BE2C (cell line): ENCODE measurements at regions not wholly inside any gene's neighbourhood (a gene's known extent, or its start where the extent isn't known, plus 50 kb on each side); places are given as distances from the start of the nearest gene placed in this dataset.

Experiments
- DNase-seq: peaks from one replicate; pipeline ENCODE4 v3.0.0-alpha.2; 2020
- H3K27me3 ChIP-seq: fragments of 250-450 bp; sonication (Bioruptor Pico); 2 replicates; pipeline ENCODE4 v1.5.1; 2020; ENCODE audit warnings: mild to moderate bottlenecking
- H3K36me3 ChIP-seq: fragments of 250-450 bp; sonication (Bioruptor Pico); 2 replicates; pipeline ENCODE4 v1.5.1; 2020; ENCODE audit warnings: mild to moderate bottlenecking
- H3K4me1 ChIP-seq: fragments of 250-450 bp; sonication (Bioruptor Pico); 2 replicates; pipeline ENCODE4 v1.5.1; 2020
- H3K4me3 ChIP-seq: 2 replicates; pipeline ENCODE4 v1.5.1; 2011; ENCODE audit warnings: low read depth, low read length
- H3K9me3 ChIP-seq: fragments of 250-450 bp; sonication (Bioruptor Pico); 2 replicates; pipeline ENCODE4 v1.5.1; 2020
- TF ChIP-seq, protein P1 (sequence below): IDR thresholded peaks from 2 replicates; pipeline ENCODE4 v1.5.1; 2012; ENCODE audit warnings: mild to moderate bottlenecking, low read depth, low read length

DNA sequence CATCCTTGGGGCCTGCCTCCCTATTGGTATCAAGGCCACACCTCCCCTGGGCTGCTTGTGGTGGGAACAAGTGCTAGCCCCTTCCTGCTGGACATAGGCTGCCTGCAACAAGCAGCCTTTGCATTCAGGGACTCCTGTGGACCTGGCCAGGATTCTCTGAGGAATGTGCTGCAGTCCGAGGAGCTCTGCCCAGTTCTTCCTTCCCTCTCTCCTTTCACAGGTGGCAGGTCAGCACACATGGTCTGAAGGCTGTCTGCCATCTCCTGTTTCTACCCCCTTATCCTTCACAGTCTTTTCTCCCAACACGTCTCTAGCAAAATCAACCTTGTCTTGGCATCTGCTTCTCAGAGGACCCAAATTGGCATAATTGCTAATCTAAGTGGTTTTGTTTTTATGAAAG is 97.0 kb upstream of the LIPC start:
- TF ChIP-seq, protein P1, sequence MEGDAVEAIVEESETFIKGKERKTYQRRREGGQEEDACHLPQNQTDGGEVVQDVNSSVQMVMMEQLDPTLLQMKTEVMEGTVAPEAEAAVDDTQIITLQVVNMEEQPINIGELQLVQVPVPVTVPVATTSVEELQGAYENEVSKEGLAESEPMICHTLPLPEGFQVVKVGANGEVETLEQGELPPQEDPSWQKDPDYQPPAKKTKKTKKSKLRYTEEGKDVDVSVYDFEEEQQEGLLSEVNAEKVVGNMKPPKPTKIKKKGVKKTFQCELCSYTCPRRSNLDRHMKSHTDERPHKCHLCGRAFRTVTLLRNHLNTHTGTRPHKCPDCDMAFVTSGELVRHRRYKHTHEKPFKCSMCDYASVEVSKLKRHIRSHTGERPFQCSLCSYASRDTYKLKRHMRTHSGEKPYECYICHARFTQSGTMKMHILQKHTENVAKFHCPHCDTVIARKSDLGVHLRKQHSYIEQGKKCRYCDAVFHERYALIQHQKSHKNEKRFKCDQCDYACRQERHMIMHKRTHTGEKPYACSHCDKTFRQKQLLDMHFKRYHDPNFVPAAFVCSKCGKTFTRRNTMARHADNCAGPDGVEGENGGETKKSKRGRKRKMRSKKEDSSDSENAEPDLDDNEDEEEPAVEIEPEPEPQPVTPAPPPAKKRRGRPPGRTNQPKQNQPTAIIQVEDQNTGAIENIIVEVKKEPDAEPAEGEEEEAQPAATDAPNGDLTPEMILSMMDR = no peak
- H3K4me3 ChIP-seq = no peak overlapping the region
- H3K36me3 ChIP-seq = no peaks in the 10 kb centered on the region
- no peak for DNase-seq
- H3K9me3 ChIP-seq = no peaks in the 10 kb centered on the region
- peaks cover 16% of the 10 kb centered on the region for H3K4me1 ChIP-seq
- no peaks in the 10 kb centered on the region for H3K27me3 ChIP-seq

DNA sequence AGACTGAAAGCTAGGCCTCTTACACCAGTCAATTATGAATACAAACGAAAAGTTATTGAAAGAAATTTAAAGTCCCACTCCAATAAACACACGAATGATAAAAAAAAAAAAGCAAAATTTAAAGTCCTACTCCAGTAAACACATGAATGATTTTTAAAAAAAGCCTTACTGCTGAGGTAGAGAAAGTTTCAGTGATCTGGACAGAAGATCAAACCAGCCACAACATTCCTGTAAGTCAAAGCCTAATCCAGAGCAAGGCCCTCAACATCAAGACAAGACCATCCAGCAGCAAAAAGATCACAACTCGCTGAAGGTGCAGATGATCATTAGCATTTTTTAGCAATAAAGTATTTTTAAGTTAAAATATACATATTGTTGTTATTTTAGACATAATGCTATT is 95.6 kb upstream of the LIPC start:
- no peaks in the 10 kb centered on the region for H3K9me3 ChIP-seq
- no peaks in the 10 kb centered on the region for H3K27me3 ChIP-seq
- TF ChIP-seq, protein P1 = no peak
- H3K4me1 ChIP-seq = peaks cover 13% of the 10 kb centered on the region
- H3K36me3 ChIP-seq = no peaks in the 10 kb centered on the region
- DNase-seq = no peak
- no peak overlapping the region for H3K4me3 ChIP-seq

DNA sequence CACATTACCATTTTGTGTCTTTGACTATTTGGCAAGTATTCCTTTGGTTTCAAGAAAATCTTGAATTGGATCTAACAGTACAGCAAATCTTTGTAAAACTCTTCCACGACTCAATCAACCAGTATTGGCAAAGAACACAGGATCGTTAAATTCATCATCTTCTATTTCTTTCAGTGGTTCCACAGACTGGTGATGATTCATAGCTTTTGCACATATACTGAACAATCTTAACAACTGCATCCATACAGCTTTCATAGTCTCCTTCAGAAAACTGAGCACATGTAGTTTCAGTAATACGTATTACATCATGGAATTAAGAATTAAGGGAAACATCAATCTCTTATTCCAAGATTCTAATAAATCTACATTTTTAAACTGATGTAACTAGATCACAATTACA is 91.6 kb upstream of the LIPC start:
- TF ChIP-seq, protein P1 = no peak
- Histone ChIP-seq H3K4me3 (no peak overlapping the region), H3K9me3 (no peaks in the 10 kb centered on the region), H3K4me1 (no peaks in the 10 kb centered on the region), H3K36me3 (no peaks in the 10 kb centered on the region), H3K27me3 (no peaks in the 10 kb centered on the region)
- no peak for DNase-seq

DNA sequence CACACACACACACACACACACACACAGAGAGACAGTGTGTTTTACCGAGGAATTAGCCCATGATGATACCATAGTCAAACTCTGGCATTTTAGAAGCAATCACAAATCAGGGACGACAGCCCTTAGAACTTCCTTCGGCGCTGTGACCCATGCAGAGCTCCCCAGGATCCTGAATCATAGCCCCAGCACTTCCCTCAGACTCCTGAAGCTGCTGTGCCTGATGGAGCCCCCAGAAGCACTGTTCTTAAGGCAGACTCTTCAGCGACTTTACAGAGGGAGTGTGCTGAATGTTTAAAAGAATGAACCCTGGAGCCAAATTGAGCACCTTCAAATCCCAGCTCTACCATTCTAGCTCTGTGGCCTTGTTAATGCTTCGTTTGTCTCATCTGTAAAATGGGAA is 89.3 kb upstream of the LIPC start:
- DNase-seq = no peak
- Histone ChIP-seq H3K36me3 (no peaks in the 10 kb centered on the region), H3K4me1 (no peaks in the 10 kb centered on the region), H3K4me3 (no peak overlapping the region), H3K9me3 (no peaks in the 10 kb centered on the region), H3K27me3 (no peaks in the 10 kb centered on the region)
- TF ChIP-seq, protein P1 = no peak

DNA sequence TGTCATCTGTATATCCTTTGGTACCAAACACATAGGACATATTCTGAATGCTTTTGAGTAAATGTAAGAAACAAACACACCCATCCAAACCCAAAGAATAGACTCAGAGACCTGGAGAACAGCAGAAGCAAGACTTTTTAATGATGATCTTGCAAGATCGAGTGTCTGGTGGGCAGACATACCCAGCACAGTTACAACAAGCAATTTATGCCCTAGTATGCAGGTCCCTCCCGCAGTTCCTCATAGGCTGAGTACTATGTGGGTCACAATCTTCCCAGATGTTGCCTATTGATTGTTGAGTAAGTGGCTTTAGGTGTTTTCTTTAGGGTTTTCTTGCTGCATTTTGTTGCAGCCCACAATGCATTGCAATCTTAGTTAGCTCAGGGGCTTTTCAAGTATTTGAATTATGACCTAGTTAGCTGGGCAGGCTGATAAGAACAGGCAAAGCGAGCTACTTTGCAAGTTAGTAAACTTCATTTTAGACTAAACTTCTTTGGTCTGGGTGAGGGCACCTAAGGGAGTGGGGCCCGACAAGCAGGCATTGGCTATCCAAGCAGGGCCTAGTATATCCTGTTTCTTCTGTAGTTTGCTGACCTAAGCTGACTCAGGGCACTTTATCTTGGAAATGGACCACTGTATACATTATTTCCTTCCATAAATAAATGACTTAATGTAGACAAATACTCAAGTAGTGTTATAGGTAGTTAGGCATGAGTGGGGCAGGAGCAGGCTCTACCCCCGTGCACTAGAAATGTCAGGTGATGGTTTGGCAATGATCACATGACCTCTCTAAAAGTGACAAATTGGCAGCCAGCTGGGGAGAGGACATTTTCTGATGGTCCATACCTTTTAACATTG is 87.3 kb upstream of the LIPC start:
- H3K27me3 ChIP-seq = no peaks in the 10 kb centered on the region

DNA sequence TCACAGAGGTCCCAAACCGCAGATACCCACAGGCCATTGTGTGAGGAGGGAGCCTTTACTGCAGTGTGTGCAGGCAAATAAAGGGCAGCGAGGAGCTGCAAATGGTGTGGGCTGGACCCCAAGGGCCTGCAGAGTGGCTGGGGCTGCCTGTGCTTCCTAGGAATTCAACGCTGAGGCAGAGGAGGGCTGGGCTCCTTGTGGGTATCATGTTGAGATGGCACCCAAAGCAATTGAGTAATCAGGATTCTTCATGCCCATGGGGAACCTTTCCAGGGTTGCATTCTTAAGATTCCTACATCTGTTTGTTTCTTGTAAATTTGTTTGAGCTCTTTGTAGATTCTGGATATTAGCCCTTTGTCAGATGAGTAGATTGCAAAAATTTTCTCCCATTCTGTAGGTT is 85.4 kb upstream of the LIPC start:
- no peaks in the 10 kb centered on the region for H3K4me1 ChIP-seq
- TF ChIP-seq, protein P1 = no peak
- H3K4me3 ChIP-seq = no peak overlapping the region
- no peaks in the 10 kb centered on the region for H3K36me3 ChIP-seq
- H3K9me3 ChIP-seq = no peaks in the 10 kb centered on the region
- DNase-seq = no peak
- H3K27me3 ChIP-seq = no peaks in the 10 kb centered on the region

More for the DNA sequence above, 87.3 kb upstream of the LIPC start:
- TF ChIP-seq, protein P1 = no peak
- DNase-seq = no peak
- no peak overlapping the region for H3K4me3 ChIP-seq
- H3K4me1 ChIP-seq = no peaks in the 10 kb centered on the region
- no peaks in the 10 kb centered on the region for H3K36me3 ChIP-seq
- no peaks in the 10 kb centered on the region for H3K9me3 ChIP-seq
